Neural cell (in vitro differentiated cells): ENCODE measurements at regions not wholly inside any gene's neighbourhood (a gene's known extent, or its start where the extent isn't known, plus 50 kb on each side); places are given as distances from the start of the nearest gene placed in this dataset.

Experiments used
- H2AFZ ChIP-seq: fragments of 200-600, 300-800 bp; sonication (generic), shearing (Covaris generic); 2 replicates; pipeline ENCODE4 v1.6.0; 2014; ENCODE audit warnings: low read depth, mild to moderate bottlenecking, antibody characterized with exemption, low read length, moderate library complexity
- H3F3A ChIP-seq: fragments of 200-600 bp; shearing (Covaris generic); 2 replicates; pipeline ENCODE4 v1.6.1; 2016; ENCODE audit warnings: mild to moderate bottlenecking, moderate library complexity, mixed read lengths, antibody characterized with exemption, low read length; ENCODE audit not compliant: insufficient read depth, poor library complexity, severe bottlenecking
- H3K27ac ChIP-seq: fragments of 200-600, 300-800 bp; sonication (generic), shearing (Covaris generic); 2 replicates; pipeline ENCODE4 v1.5.1; 2014; ENCODE audit warnings: mild to moderate bottlenecking, low read length, moderate library complexity
- H3K27me3 ChIP-seq: fragments of 300-800, 200-600 bp; sonication (generic), shearing (Covaris generic); 2 replicates; pipeline ENCODE4 v1.6.0; 2014; ENCODE audit warnings: mild to moderate bottlenecking, low read depth, low read length, moderate library complexity; ENCODE audit not compliant: insufficient read depth
- H3K36me3 ChIP-seq: fragments of 300-800, 200-600 bp; sonication (generic), shearing (Covaris generic); 2 replicates; pipeline ENCODE4 v1.5.1; 2014; ENCODE audit warnings: mild to moderate bottlenecking, antibody characterized with exemption, low read length, moderate library complexity; ENCODE audit not compliant: insufficient read depth
- H3K4me2 ChIP-seq: fragments of 300-800, 200-600 bp; sonication (generic), shearing (Covaris generic); 2 replicates; pipeline ENCODE4 v1.6.0; 2014; ENCODE audit warnings: mild to moderate bottlenecking, low read length
- H3K4me3 ChIP-seq: fragments of 300-800, 200-600 bp; sonication (generic), shearing (Covaris generic); 2 replicates; pipeline ENCODE4 v1.5.1; 2014; ENCODE audit warnings: mild to moderate bottlenecking, low read length, moderate library complexity
- H3K79me2 ChIP-seq: fragments of 200-600 bp; shearing (Covaris generic); replicated peaks from 2 replicates; pipeline ENCODE4 v1.6.0; 2014; ENCODE audit warnings: mild to moderate bottlenecking, low read length, moderate library complexity; ENCODE audit not compliant: insufficient read depth
- H3K9ac ChIP-seq: fragments of 300-800, 200-600 bp; sonication (generic), shearing (Covaris generic); 2 replicates; pipeline ENCODE4 v1.6.1; 2016; ENCODE audit warnings: mild to moderate bottlenecking, low read length, mixed read lengths
- H3K9me2 ChIP-seq: fragments of 200-600 bp; shearing (Covaris generic); 2 replicates; pipeline ENCODE4 v1.6.1; 2016; ENCODE audit warnings: mild to moderate bottlenecking, low read length, mixed read lengths; ENCODE audit not compliant: insufficient read depth
- H3K9me3 ChIP-seq: fragments of 200-600, 300-800 bp; sonication (generic), shearing (Covaris generic); 2 replicates; pipeline ENCODE4 v1.6.1; 2016; ENCODE audit warnings: mild to moderate bottlenecking, mixed run types, low read length, moderate library complexity, mixed read lengths
- H4K20me1 ChIP-seq: fragments of 200-600 bp; shearing (Covaris generic); 2 replicates; pipeline ENCODE4 v1.6.1; 2016; ENCODE audit warnings: mild to moderate bottlenecking, mixed run types; ENCODE audit not compliant: insufficient read depth
- CTCF ChIP-seq: fragments of 450-650 bp; IDR thresholded peaks from 2 replicates; pipeline ENCODE4 v1.5.1; 2014; ENCODE audit warnings: antibody characterized with exemption, mild to moderate bottlenecking, moderate library complexity; ENCODE audit not compliant: poor library complexity, severe bottlenecking
- EP300 ChIP-seq: fragments of 450-650 bp; conservative IDR thresholded peaks from 2 replicates; pipeline ENCODE4 v1.6.1; 2014; ENCODE audit warnings: antibody characterized with exemption, mild to moderate bottlenecking, moderate library complexity; ENCODE audit not compliant: poor library complexity, severe bottlenecking
- EZH2 ChIP-seq: fragments of 200-600, 300-800 bp; shearing (Covaris generic), sonication (generic); IDR thresholded peaks from 2 replicates; pipeline ENCODE4 v1.6.1; 2014; ENCODE audit warnings: antibody characterized with exemption, low read length, borderline replicate concordance, mild to moderate bottlenecking; ENCODE audit not compliant: insufficient read depth, poor library complexity, severe bottlenecking
- MXI1 ChIP-seq: fragments of 450-650 bp; conservative IDR thresholded peaks from 2 replicates; pipeline ENCODE4 v1.6.1; 2014; ENCODE audit warnings: antibody characterized with exemption, mild to moderate bottlenecking; ENCODE audit not compliant: poor library complexity, severe bottlenecking
- POLR2AphosphoS5 ChIP-seq: IDR thresholded peaks from 2 replicates; pipeline ENCODE4 v1.6.1; 2012
- RAD21 ChIP-seq: fragments of 450-650 bp; conservative IDR thresholded peaks from 2 replicates; pipeline ENCODE4 v1.6.1; 2014; ENCODE audit warnings: antibody characterized with exemption, mild to moderate bottlenecking, moderate library complexity
- REST ChIP-seq: IDR thresholded peaks from 2 replicates; pipeline ENCODE4 v1.6.1; 2012; ENCODE audit warnings: borderline replicate concordance
- SMC3 ChIP-seq: fragments of 450-650 bp; conservative IDR thresholded peaks from 2 replicates; pipeline ENCODE4 v1.6.1; 2014; ENCODE audit warnings: antibody characterized with exemption, mild to moderate bottlenecking, moderate library complexity; ENCODE audit not compliant: poor library complexity
- TAF1 ChIP-seq: IDR thresholded peaks from 2 replicates; pipeline ENCODE4 v1.6.1; 2012; ENCODE audit warnings: low read depth

GRCh38 chr1:193625255-193625654 is 438.8 kb upstream of the B3GALT2 start:
- no peaks in the 10 kb centered on the region for H3K36me3 ChIP-seq
- H3K27ac ChIP-seq: no peak overlapping the region
- no peaks in the 10 kb centered on the region for H3K9me2 ChIP-seq
- H3K79me2 ChIP-seq: no peaks in the 10 kb centered on the region
- no peak overlapping the region for H3K4me3 ChIP-seq
- H3K9ac ChIP-seq: no peak overlapping the region
- H3K27me3 ChIP-seq: no peaks in the 10 kb centered on the region
- H3F3A ChIP-seq: no peaks in the 10 kb centered on the region
- no peaks in the 10 kb centered on the region for H4K20me1 ChIP-seq
- TF ChIP-seq REST: no peak
- TF ChIP-seq POLR2AphosphoS5: no peak
- no peak for TF ChIP-seq TAF1
- no peak for TF ChIP-seq EP300
- no peak for TF ChIP-seq SMC3
- no peak for TF ChIP-seq MXI1
- no peak for TF ChIP-seq EZH2
- TF ChIP-seq CTCF: no peak
- no peak for TF ChIP-seq RAD21
- H3K4me2 ChIP-seq: no peak overlapping the region
- no peaks in the 10 kb centered on the region for H3K9me3 ChIP-seq
- no peak overlapping the region for H2AFZ ChIP-seq

- Histone ChIP-seq H3K27me3 (no peaks in the 10 kb centered on the region), H3K4me2 (no peak overlapping the region), H3K27ac (no peak overlapping the region), H3K9me2 (no peaks in the 10 kb centered on the region), H4K20me1 (no peaks in the 10 kb centered on the region), H3K4me3 (no peak overlapping the region), H3K9ac (no peak overlapping the region), H3K36me3 (no peaks in the 10 kb centered on the region), H3K9me3 (no peaks in the 10 kb centered on the region), H3F3A (no peaks in the 10 kb centered on the region), H3K79me2 (no peaks in the 10 kb centered on the region), H2AFZ (no peak overlapping the region)
- TF ChIP-seq TAF1: no peak
- no peak for TF ChIP-seq REST
- no peak for TF ChIP-seq SMC3
- TF ChIP-seq RAD21: no peak
- no peak for TF ChIP-seq EZH2
- no peak for TF ChIP-seq POLR2AphosphoS5
- no peak for TF ChIP-seq CTCF
- TF ChIP-seq MXI1: no peak
- TF ChIP-seq EP300: no peak
These were observed 433.5 kb upstream of the B3GALT2 start for GRCh38 chr1:193619911-193620310.
